Stromal cell of bone marrow (primary cell): ENCODE measurements at regions not wholly inside any gene's neighbourhood (a gene's known extent, or its start where the extent isn't known, plus 50 kb on each side); places are given as distances from the start of the nearest gene placed in this dataset.
"Not testable (repeated sequence)": the region's sequence is repeated elsewhere in the genome, so short reads cannot be mapped to it uniquely, and the experiment has no call there.

Source experiments
- DNase-seq: peaks from one replicate; pipeline ENCODE4 v3.0.0-alpha.2; 2012; ENCODE audit warnings: low read depth

DNA sequence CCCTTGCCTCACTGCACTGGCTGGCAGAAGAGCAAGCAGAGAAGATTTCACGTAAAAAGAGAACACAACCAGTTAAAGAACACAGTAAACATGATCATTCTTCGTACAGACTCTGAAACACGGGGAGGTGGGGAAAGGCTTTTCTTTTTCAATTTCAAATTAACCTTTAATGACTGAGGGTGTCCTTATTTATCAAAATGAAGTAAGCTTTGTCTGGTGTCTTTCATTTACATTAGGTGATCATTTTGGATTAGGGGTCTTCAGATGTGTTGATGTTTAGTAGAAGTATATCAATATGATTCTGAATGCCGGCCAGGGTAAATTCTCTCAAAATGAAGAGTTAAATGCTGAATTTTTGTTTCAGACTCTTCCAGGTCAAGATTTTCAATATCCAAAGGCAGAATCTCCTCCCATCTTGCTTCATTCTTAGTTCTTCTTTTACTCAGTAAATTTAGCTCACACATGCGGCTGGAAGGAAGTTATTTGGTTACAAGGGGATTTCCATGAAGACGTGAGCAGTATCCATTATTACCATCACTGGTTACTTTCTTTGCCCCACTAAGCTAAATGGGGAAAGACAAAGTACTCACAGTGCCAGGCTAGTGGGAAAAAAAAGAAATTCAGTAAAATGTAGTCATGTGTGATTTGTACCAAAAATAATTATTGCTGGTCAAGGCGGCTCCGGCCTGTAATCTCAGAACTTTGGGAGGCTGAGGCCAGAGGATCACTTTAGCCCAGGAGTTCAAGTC lies 272.2 kb upstream of the NR2F2 start:
- DNase-seq, result no peak

DNA sequence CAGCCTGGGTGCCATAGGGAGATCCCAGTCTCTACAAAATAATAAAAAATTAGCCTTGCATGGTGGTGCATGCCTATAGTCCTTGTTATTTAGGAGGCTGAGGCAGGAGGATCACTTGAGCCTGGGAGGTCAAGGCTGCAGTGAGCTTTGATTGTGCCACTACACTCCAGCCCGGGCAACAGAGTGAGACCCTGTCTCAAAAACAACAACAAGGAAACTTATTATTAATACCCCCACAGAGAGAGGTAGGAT lies 271.7 kb upstream of the NR2F2 start:
- not testable (repeated sequence) for DNase-seq

DNA sequence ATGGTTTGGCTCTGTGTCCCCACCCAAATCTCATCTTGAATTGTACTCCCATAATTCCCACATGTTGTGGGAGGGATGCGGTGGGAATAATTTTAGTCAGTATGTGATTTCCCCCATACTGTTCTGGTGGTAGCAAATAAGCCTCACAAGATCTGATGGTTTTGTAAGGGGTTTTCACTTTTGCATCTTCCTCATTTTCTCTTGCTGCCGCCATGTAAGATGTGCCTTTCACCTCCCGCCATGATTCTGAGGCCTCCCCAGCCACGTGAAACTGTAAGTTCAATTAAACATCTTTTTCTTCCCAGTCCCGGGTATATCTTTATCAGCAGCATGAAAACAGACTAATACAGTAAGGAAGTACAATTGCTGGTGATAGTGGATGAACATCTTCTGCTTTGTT lies 269.9 kb upstream of the NR2F2 start:
- not testable (repeated sequence) for DNase-seq

DNA sequence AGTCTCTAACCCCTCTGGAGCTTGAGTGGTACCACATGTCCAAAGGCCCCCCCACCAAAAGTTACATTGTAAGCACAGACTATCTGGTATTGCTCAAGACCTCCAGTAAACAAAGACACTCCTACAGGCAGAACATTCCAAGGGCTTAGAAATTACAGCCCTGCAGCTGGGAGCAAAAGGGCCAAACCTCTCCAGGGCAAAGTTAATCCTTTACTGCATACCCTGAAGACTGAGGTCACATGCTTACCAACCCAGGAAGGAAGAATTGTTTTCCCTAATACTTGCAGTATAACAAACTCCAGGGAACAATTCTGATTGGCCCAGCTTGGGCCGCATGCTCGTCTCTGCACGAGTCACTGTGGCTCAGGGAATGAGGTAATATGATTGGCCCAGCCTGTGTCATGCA lies 266.1 kb upstream of the NR2F2 start:
- DNase-seq, result no peak

DNA sequence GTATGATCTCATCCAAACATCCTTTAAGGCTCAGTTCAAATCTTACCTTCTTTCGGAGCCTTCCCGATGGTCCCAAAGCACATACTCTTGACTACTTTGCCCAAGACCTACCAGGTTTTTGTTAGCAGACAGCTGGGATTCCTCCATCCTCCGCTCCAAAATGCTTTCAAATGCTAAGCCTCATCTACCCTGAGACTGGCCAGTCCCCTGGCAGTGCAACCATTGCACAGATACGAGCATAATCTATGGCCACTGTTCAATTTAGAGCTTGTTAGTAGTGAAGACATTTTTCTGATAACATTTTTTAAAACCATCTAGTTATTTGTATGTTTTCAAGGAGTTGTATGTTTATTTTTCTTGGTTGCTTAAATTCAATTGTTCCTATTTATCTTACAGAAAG lies 264.4 kb upstream of the NR2F2 start:
- no peak for DNase-seq

DNA sequence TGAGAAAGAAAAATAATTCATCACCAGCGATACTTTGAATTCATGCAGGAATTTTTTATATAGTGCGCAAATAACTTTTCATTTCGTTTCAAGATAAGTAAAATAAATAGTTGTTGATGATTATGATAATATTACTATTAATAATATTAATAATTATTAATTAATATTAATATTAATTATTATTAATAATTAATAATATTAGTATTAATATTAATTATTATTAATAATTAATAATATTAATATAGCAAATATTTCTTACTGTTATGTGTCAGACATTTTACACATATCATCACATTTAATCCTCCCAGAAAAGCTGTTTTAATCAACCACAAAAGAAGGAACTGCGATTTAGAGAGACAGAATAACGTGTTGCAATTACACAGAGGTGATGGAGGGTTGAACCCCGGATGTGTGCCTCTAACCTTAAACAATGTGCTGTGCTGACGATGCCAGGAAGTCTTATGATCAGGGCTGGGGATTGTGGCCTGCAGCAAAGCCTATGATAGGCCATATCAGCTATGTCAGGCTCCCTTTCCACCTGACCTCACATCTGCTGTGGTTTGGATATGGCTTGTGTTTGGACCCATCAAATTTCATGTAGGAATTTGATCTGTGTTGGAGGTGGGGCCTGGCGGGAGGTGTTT lies 263.5 kb upstream of the NR2F2 start:
- DNase-seq, result no peak

DNA sequence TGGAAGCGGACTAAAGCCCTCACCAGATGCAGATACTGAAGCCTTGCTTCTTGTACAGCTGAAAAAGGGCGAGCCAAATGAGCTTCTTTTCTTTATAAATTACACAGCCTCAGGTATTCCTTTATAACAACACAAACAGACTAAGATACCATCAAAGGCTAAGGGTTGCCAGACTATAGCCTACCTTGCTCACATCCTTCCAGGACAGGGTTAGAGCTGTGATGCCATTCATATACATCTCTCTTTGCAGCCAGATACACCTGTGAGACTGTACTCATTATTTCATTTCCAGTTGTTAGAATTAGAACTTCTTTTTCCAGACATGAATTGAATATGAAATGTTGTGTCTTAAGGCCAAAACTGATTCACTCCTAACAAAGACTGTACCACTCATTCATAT lies 262.8 kb upstream of the NR2F2 start:
- no peak for DNase-seq

DNA sequence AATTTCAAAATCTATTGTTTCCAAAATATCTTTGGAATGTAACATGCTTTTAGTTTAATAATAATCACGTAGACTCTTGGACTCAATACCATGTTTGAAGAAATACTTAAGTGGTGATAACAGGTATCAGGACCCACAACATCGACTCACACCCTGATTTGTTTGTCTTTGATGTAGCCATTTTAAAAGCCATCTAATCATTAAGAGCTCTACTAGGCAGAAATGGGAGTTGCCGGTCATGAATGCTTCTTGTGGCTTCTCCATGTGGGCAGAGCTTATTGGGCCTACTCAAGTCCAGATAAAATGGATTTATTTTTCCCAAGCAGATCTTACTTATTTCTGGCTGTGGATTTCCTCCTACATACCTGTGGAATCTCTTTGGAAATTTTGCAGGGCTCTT lies 261.6 kb upstream of the NR2F2 start:
- DNase-seq, result no peak

DNA sequence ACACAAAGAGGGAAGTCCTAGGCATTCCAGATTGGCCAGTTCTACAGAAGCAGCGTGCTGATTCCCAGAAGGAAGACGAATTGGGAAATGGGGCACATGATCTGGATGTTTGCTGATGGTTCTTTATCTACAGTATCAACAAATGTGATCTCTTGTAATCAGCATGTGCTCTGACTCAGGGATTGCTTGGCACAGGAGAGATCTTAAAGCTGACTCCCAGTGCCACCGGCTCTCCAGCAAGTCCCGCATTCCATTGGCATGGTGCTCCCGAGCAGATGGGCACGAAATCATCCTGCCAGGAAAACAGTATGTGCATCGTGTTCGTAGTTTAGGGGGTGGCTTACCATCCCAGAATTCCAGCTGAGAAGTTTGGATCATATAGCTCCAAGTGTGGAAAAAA lies 259.9 kb upstream of the NR2F2 start:
- no peak for DNase-seq

DNA sequence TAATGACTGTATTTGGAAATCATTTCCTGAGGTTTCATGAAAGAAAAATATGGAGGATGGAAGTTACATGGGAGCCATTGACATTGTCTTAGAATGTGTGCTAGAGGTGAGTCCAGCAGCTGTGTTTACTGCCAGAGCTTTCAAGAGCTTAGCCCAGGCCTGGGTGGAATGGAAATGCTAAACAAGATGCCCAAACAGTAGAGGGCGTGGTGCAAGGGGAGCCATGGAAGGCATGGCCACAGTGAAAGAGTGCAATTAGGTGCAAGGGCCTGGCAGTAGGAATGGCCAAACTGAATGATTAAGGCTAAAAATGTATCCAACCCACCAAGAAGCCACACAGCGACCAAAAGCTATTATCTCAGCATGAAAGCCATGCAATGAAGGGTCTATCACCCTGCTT lies 257.7 kb upstream of the NR2F2 start:
- DNase-seq, result no peak

DNA sequence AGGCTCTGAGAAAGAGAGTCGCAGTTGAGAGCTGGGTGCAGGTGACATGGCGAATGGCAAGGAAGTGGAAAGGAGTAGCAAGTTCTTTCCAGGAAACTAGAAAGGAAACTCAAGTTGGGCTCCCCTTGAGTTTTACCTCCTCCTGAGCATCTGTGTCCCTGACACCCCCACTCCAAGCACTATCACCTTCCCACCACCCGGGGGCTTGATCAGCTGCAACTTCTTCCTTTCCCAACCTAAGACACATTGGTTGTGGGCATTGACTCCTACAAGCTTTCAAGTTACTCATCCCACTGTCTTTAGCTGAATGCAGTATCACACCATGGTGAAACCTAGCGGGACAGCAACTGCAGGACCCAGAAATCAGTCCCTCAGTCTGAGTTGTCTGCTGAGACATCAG lies 256.6 kb upstream of the NR2F2 start:
- DNase-seq, result no peak

DNA sequence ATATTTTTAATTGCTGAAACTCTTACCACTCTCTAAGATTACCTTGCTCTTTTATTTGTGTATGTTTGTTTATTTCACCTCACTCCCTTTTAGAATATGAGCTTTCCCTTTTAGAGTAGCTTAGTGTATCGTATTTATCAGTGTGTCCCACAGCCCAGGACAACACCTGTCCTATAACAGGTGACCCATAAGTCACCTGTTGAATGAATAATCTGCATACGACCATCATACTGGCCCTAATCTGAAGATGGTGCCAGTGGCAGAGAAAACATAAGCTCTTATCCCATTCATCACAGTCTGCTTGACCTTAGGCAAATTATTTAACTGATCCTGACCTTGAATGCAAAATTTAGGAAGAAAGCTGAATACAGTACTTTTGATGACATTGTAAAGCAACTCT lies 254.6 kb upstream of the NR2F2 start:
- DNase-seq, result no peak

DNA sequence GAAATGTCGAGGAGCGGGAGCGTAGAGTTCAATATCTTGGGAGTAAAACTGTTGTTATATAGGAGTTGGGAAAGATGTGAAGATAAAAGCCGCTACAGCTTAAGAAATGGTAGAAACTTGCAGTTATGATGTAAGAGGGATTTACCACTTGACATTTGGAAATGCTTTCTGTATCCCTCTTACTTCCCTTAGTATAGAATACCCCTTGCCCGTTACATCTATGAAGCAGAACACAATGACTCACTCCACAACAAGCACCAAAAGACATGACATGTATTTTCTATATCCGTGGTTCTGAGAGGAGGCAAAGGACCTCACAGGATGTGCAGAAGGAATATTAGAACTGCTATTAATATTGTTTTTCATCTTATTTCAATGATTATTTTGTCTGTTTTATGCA lies 254.2 kb upstream of the NR2F2 start:
- no peak for DNase-seq

DNA sequence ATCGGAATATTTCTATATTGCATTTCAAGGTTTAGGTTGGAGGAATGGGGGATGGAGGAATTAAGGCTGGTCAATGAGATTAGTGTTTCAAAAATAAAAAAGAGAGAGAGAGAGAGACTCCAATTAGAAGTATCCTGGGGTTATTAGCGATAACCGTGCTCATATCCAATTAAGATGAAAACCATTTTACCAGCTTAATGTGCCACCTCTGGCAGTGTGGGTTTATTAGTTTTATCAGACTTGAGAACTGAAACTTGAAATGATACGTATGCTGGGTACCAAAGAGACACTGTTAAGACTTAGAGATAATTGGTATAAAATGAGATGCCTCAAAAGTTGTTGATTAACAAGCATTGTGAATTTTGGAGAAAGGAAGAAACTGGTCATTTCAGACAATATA lies 251.5 kb upstream of the NR2F2 start:
- no peak for DNase-seq

DNA sequence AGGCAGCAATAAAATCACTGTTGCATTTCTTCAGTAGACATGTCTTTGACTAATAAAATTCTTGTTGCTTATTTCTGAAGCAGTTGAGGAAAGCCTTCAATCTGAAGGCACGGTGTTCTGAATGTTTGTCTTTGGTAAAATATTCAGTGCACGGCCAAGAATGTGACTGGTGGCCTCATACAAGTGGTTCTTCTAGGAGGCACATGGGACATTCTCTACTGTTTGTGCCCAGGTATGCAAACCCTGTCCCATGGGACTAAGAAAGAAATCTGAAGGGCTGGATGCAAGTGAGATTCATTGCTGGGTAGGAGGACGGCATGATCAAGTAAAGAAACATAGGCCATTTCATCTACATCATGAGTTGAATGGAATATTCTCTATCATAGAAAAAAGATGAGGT lies 250.6 kb upstream of the NR2F2 start:
- DNase-seq, result no peak

DNA sequence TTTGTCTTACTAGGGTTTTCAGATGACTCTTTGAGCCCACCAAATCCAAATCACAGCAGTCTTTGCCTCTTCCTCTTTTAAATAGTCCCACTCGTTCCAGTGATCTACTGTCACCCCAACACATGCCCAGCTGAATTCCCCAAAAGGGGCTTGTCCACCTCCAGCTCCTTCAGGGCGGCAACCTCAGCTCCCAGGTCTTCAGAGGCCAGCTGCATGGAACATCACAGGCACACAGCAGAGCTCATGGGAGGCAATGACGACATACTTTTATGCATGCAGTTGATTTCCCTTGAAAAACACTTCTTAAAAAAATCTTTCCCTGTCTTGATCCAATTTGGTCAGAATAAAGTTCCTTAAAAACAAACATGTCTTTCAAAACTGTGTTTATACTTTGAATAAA lies 244.3 kb upstream of the NR2F2 start:
- no peak for DNase-seq

DNA sequence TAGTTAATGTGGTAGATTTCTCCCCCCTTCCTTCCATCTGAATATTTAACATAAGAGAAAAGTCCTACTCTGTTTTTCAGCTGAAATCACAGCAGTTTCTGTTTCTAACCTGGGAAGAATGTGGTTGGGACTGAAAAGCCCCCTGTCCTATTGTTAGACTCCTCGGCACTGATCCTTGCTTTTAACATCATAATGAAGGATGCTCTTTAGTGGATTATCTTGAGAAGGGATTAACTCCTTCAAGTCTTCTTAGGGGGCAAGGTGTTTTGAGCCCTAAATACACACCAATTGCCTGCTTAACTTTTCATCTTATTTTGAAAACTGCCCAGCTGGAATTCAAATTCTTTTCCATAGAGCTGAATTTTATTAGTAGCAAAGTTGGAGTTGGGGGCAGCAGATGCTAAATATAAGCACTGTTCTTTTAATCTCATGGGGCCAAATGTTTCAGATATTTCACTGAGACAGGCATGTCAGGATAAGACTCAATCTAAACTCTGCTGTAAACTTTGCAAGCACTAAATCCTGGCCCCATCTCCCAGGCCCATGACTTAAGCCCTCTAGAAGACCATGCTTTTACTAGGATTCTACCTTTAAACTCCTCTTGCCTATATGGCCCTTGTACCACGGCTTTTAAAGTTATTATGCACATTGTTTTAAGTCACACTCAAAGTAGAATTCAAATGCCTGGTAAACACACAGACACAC lies 243.2 kb upstream of the NR2F2 start:
- DNase-seq, result no peak

DNA sequence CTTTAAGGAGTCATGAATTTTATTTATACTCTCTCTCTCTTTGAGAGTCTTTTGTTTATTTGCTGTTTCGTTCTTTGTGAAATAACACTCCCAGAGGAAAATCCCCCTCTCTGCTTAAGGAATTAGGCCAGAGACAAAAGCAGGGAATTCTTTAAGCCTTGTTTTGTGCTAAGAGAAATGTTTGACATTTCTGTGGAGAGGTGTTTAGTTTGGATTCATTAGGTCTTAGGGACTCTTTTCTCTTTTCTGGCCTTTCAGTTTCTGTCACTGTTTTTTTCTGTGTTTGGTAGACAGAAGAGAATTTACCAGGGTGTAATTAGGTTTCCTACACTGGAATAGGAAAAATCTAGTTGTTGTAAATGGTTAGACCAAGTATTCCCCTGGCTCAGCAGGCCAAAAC lies 241.8 kb upstream of the NR2F2 start:
- DNase-seq, result no peak

DNA sequence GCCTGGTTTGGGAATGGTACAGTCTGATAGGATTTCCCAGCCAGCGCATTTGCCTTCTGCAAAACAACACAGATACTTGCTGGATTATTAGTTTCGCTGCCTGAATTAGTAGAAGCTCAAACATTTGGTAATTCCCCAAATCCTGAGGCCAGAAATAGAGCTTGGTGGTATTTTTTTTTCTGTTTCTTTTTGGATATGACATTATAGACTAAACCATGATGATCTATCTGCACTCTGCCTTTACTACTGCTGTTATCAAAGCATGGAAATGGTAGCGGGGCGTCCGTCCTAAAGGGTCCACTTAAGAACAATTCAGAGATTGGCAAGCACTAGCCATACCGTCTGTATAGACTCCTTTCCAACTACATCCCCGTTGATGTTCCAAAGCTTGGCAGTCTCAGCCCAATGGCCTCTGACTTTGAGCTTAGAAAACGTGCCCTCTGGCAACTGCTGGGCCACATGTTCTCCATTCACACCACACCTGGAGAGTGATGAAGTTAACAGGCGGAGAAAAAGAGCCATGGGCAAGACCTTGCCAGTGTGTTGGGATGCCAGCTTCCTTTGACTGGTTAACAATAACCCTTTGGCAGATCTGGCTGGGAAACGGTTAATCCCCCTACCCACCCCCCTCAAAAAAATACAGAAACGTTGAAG lies 241.0 kb upstream of the NR2F2 start:
- DNase-seq, result no peak

DNA sequence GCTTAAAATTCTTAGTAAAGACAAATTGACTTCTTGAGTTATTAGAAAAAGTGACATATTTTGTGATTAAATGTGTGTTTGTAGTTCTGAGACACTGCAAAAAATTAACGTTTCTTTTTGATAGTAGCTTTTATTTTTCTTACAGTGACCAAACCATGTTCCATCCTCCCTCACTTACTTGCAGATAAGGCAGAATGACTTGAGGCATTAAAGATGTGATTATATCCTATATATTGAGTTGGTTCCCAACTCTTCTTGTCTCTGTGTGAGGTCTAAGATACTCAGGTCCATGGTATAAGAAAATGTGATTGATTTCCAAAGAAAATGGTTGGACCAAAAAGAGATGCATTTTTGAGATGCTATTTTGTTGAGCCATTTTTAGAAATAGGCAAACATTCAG lies 238.3 kb upstream of the NR2F2 start:
- DNase-seq, result no peak

DNA sequence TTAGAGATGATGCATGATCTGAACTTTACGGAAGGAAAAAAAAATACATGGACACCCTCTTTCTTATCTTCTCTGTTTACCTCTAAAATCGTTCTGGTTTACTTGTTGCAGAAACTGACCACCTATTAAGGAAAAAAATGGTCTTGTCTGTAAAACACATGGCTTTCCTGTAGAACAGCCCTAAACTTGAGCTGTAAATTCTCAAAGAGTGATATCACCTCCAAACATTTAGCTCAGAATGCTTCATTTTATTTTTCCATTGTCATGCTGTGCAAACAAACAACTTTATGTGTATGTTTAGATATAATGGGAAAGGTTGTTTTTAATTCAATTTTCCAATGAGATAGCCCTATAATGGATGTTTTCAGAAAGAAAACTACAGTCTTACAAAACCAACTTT lies 237.4 kb upstream of the NR2F2 start:
- no peak for DNase-seq

DNA sequence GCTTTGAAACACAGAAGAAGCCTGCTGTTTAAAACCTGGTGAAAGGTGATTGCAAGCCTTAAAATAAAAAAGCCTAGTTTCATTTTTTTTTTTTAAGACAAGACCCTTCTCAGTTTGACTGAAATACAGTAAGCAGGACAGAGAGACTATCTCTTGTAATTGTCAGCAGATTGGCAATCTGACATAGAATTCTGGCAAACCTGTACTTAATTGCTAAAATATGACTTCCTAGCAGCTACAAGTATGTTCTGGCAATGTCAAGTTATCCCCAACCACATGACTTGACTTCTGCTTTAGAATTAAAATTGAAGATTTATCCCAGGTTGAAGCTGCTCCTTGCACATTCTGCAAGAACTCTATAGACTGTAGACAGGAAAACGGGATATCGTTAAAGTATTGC lies 232.8 kb upstream of the NR2F2 start:
- no peak for DNase-seq

DNA sequence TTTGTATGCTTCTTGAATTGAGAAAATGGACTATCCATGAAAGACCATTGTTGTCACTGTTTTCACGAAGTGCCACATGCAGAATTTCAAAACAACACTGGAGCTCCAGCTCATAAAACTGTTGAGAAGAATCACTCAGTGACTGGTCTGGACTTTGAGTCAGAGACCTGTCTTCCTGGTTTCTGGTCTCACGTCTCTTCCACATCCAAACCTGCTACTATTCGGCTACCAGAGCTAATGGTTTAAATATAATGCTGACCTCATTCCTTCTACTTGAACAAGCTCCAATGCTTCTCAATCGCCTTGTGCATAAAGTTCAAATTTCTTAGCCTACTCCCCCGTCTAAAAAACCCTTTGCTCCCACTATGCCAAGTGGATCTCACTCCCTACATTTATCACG lies 227.9 kb upstream of the NR2F2 start:
- DNase-seq, result no peak
